ENCODE measurements at regions not wholly inside any gene's neighbourhood (a gene's known extent, or its start where the extent isn't known, plus 50 kb on each side); places are given as distances from the start of the nearest gene placed in this dataset.

GRCh38 chr9:16959391-16959790 is 88.9 kb upstream of the BNC2 start:
- no peak for TF ChIP-seq CEBPB (IDR thresholded peaks at IDR 0.05)
- TF ChIP-seq MAX (IDR thresholded peaks at IDR 0.05) = no peak

GRCh38 chr9:16954040-16954439 is 83.6 kb upstream of the BNC2 start:
- TF ChIP-seq NFIC (IDR thresholded peaks at IDR 0.05) (no peak), EGR1 (IDR thresholded peaks at IDR 0.05) (no peak), CREB1 (IDR thresholded peaks at IDR 0.05; ENCODE audit: low read depth) (no peak), ZBTB7A (IDR thresholded peaks at IDR 0.05; ENCODE audit: low read depth) (no peak), USF1 (IDR thresholded peaks at IDR 0.05) (no peak), EP300 (IDR thresholded peaks at IDR 0.05; ENCODE audit: borderline replicate concordance) (no peak), CEBPB (IDR thresholded peaks at IDR 0.05) (no peak), REST (IDR thresholded peaks at IDR 0.05; ENCODE audit: low read depth) (no peak), TEAD4 (IDR thresholded peaks at IDR 0.05) (no peak), YY1 (IDR thresholded peaks at IDR 0.05; ENCODE audit: low read depth) (no peak), RAD21 (IDR thresholded peaks at IDR 0.05; ENCODE audit: low read depth) (no peak), TCF12 (IDR thresholded peaks at IDR 0.05; ENCODE audit: low read depth) (no peak)

- no peak for TF ChIP-seq MAX (IDR thresholded peaks at IDR 0.05)
- no peak for TF ChIP-seq EGR1 (IDR thresholded peaks at IDR 0.05)
- TF ChIP-seq NFIC (IDR thresholded peaks at IDR 0.05) = no peak
- no peak for TF ChIP-seq TEAD4 (IDR thresholded peaks at IDR 0.05)
- TF ChIP-seq USF1 (IDR thresholded peaks at IDR 0.05) = no peak
- TF ChIP-seq ZBTB7A (IDR thresholded peaks at IDR 0.05; ENCODE audit: low read depth) = no peak
- no peak for TF ChIP-seq CEBPB (IDR thresholded peaks at IDR 0.05)
- no peak for TF ChIP-seq TAF1 (IDR thresholded peaks at IDR 0.05; ENCODE audit: low read depth)
- TF ChIP-seq FOXM1 (IDR thresholded peaks at IDR 0.05; ENCODE audit: borderline replicate concordance, low read depth) = no peak
- no peak for TF ChIP-seq TCF12 (IDR thresholded peaks at IDR 0.05; ENCODE audit: low read depth)
- no peak for TF ChIP-seq REST (IDR thresholded peaks at IDR 0.05; ENCODE audit: low read depth)
- TF ChIP-seq RAD21 (IDR thresholded peaks at IDR 0.05; ENCODE audit: low read depth) = no peak
These were observed 81.0 kb upstream of the BNC2 start for GRCh38 chr9:16951502-16951901.

- no peak for TF ChIP-seq REST (IDR thresholded peaks at IDR 0.05; ENCODE audit: low read depth)
- TF ChIP-seq CEBPB (IDR thresholded peaks at IDR 0.05) = no peak
- no peak for TF ChIP-seq TEAD4 (IDR thresholded peaks at IDR 0.05)
- no peak for TF ChIP-seq FOXM1 (IDR thresholded peaks at IDR 0.05; ENCODE audit: borderline replicate concordance, low read depth)
These were observed 79.6 kb upstream of the BNC2 start for GRCh38 chr9:16950051-16950450.

- TF ChIP-seq REST (IDR thresholded peaks at IDR 0.05; ENCODE audit: low read depth) (no peak), MAX (IDR thresholded peaks at IDR 0.05) (no peak), TAF1 (IDR thresholded peaks at IDR 0.05; ENCODE audit: low read depth) (no peak), CREB1 (IDR thresholded peaks at IDR 0.05; ENCODE audit: low read depth) (no peak), CEBPB (IDR thresholded peaks at IDR 0.05) (no peak), USF1 (IDR thresholded peaks at IDR 0.05) (no peak), TEAD4 (IDR thresholded peaks at IDR 0.05) (no peak), YY1 (IDR thresholded peaks at IDR 0.05; ENCODE audit: low read depth) (no peak), NFIC (IDR thresholded peaks at IDR 0.05) (no peak), ZBTB7A (IDR thresholded peaks at IDR 0.05; ENCODE audit: low read depth) (no peak), FOXM1 (IDR thresholded peaks at IDR 0.05; ENCODE audit: borderline replicate concordance, low read depth) (no peak), TCF12 (IDR thresholded peaks at IDR 0.05; ENCODE audit: low read depth) (no peak), EGR1 (IDR thresholded peaks at IDR 0.05) (no peak), EP300 (IDR thresholded peaks at IDR 0.05; ENCODE audit: borderline replicate concordance) (no peak), RAD21 (IDR thresholded peaks at IDR 0.05; ENCODE audit: low read depth) (no peak)
These were observed 60.1 kb upstream of the BNC2 start for GRCh38 chr9:16930578-16930977.
